HG02840 (cell line): ENCODE measurements at regions not wholly inside any gene's neighbourhood (a gene's known extent, or its start where the extent isn't known, plus 50 kb on each side); places are given as distances from the start of the nearest gene placed in this dataset.

Source experiments
- ATAC-seq: cut with Tn5 transposase; IDR thresholded peaks from one replicate; pipeline ENCODE4 v1.9.1; 2021; ENCODE audit warnings: mild to moderate bottlenecking, moderate library complexity, moderate number of reproducible peaks; ENCODE audit not compliant: unreplicated experiment, low FRiP score

DNA sequence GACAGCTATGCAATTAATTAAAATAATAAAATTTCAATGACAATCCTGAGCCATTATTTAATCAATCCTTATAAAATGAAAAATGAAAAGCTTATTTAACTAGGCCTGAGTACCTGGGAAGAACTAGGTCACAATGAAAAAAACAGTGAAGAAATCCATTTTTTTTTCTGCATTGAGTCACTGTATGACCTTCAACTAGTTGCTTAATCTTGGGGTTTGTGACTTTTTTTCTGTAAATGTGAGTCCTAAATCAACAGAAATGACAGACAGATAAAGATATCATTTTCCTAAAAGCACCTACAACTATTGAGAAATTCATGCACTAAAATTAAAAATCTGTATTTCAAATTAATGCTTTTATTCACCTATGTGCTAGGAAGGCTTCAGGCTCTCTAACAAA is 96.8 kb downstream of the TMEM26 start:
- no peak for ATAC-seq

DNA sequence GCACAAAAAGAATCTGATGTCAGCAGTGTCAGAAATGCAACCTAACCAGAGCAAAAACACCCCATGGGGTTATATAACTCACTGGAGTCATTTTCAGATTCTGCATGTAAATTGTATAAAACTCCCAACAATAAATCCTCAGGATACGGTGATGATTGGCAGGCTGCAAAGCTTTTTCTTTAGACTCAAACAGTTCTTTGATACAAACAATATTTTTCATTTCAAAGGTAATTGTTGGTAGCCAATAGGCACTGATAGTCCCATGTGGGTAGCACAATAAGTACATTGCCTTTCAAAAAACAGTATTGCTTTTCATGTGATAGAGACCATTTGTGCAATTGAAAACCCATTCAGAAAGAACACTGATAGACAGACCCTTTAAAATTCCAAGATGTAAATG is 98.0 kb downstream of the TMEM26 start:
- no peak for ATAC-seq

DNA sequence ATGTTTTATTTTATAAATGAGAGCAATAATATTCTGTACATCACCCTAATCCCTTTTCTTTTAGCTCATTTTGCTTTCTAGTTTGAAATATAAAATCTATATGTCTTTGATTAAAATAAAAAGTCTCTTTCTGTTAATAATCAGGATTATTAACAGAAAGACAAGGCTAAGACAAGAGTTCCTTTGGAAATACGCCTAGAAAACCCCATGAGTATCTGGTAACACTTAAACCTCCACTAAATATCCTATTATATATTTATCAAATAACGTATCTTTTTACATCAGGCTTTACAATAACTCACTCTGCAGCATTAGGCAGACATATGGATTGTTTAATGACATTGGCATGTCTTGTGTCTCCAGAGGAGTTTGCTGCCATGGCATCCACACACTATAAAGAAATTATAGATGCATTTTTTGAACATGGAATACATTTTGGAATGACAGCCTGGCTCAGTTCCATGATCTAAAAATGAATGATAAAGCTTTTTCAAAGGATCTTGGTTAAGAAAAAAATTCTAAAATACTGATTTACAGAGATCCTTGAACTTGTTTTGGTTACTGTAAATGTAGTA is 98.7 kb downstream of the TMEM26 start:
- ATAC-seq: no peak

DNA sequence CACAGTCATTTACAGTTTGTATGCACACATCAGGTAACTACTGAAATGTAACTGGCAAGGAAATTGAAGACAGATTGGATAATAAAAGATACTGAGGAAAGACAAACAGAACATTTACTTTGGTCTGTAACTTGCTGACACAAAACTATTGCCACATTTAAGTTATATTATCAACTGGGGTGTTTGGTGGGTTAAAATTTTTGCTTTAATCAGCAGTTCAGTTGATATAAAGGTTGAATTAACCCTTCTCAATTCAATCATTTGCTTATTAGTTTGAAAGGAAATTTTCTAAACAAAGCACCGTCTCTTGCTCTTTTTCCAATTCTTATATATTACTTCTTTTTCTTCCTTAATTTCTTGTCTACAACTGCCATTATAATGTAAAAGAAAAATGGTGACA is 102.4 kb downstream of the TMEM26 start:
- no peak for ATAC-seq

DNA sequence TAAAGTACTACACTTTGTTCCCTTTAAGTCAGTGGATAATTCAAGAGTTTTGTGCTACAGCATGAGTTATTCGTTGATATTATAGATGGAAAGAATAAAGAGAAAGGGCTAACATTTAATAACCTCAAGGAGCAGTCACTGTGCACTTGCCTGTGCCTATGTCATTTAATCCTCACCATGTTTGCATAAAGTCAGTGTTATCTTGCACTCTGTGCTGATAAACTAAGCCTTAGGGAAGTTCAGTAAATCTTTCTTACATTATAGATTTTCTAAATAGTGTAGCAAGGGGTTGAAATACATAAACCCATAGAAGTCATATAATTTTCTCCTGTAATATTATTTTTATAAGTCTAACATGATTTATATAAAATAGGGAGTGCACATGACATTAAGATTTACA is 103.1 kb downstream of the TMEM26 start:
- ATAC-seq: no peak

DNA sequence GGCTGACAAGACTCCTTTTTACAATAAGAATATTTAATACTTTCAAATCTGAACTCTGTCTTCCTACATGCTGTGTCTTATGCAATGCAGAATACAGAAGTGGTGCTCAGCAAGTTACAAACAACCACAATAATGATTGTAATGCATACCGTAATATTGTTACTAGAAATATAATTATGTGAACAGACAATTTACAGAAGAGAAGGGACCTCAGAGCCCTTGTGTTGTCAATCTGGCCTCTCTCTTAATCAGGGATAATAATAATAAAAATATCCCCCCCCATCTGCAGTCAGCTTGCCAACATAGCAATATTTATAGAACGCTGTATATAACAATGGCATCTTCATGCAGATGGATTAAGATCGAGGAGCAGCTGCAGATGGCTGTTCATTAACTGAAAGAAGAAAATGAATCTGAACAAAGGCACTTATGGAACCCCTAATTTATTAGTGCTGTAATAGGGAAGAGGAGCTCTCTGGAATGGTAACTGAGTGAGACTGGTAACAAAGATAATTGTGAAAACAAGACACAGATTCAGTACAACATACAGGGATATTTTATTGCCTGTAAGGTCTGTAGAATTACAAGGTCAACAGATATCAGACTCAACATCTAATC is 106.3 kb downstream of the TMEM26 start:
- ATAC-seq: no peak

DNA sequence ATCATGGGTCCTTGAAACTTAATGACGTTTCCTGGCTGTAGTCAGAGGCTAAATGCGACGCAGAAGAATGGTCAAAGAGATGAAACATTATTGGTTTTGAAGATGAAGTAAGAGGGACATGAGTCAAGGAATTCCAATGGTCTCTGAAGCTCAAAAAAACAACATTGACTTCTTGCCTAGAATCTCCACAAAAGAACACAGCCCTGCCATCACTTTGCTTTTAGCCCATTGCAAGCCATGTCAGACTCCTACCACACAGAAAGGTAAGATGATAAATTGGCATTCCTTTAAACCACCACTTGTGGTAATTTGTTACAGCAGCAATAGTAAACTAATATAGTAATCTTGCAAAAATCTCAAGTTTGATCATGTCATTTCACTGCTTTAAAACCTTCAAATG is 109.4 kb downstream of the TMEM26 start:
- ATAC-seq: no peak

DNA sequence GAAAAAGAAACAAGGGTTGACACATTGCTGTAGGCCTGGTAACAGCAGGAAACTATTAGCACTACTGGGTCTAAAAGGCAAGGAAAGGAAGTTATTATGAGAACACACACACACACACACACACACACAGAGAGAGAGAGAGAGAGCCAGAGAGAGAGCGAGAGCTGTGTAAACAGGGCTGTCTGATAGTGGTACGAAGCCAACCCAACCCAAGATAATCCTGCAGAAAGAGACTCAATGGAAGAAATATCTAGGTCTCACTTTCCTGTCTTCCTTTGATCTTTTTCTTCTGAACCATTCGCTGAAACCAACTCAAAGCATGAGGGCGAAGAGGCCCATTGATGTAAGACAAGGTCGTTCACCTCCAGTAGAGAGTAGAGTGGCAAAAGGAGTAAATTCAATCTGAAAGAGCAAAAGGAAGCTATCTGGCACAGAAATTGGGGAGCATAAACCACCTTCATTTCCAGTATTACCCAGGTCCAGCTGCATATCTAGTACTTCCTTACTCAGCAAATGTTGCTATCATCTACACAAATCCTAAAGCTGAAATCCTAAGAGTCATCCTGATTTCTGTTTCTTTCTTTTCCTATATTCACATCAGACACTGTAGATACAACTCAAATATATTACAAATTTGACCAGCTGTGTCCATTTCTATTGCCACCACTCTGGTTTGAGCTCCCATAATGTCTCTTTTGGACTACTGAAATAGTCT is 110.2 kb downstream of the TMEM26 start:
- ATAC-seq: no peak

DNA sequence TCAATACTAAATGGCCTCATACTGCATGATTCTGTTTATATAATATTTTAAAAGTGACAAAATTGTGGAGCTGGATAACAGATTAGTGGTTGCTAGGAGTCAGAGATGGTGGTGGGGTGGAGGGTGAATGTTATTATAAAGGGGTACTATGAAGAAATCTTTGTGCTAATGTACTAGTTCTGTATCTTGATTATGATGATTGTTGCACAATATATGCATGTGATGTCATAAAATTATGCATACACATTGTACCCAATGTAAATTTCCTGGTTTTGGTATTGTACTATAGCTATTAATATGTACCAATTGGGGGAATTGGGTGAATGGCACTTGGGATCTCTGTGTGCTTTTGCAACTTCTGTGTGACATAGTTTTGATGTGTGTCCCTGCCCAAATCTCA is 112.2 kb downstream of the TMEM26 start:
- no peak for ATAC-seq

DNA sequence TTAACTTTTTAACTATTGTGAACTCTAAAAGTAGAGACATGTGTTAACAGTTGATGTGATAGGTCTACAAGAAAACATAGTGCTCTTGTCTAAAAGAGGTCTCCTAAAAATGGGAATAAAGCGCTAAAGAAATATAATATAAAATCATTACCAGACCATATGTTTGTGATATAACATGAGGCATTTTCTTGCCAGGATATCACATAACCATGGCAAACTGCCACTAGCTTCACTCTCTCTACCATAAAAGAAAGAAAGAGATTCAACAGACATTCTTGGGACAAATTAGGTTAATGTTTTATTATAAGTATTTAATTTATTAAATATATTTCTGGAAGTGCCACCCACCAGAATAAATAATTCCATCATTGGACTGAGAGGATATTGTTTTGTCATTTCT is 115.0 kb downstream of the TMEM26 start:
- ATAC-seq: no peak

DNA sequence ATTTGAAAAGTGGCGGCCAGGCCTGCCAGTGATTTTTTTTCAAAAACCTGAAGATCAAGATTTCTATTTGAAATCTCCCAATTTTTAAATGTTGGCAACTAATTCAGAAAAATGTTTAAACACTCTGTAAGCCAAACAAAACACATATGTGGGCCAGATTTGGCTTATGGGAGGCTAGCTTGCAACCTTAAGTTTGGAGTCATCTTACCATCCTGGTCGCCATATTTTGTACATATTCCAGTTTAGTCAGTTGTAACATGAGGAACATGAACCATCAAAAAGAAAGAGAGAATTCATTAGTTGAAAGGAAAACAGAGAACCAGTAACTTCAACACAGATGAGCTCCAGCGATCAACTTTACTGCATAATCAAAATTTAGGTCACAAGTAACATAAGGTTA is 115.4 kb downstream of the TMEM26 start:
- no peak for ATAC-seq

DNA sequence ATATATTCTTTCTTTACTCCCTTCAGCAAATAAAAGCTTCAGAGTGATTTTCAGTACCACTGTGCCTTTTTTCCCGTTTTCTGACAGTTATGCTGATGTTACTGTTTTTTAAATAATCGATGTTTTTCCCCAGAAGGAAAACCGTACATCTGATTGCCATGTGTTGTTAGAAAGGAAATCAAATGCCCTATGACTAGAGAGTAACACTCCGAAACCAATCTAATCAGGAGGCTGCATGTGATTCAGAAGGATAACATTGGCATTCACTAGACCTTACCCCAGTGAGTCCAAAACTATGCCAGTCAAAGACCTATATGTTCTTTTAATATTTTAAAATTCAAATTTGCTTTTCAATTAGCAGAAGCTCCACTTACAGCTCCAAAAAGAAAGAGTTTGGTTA is 116.3 kb downstream of the TMEM26 start:
- no peak for ATAC-seq

DNA sequence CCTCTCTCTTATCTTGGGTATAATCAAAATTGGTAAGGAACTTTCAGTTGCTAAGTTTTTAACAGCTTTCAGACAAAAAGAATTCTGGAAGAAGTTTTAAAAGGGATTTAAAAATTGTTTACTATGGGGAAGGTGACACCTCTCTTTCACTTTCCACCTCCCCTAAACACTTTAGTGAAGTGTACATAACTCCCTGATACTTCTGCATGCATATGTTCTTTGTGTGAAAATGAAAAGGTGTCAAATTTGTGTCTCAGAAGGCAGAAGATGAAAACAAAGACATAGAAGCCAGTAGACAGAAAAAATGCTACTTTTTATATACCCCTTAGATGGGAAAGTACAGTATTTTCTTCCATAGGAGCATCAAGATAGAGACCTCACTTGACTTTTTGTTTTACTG is 117.8 kb downstream of the TMEM26 start:
- ATAC-seq: no peak

DNA sequence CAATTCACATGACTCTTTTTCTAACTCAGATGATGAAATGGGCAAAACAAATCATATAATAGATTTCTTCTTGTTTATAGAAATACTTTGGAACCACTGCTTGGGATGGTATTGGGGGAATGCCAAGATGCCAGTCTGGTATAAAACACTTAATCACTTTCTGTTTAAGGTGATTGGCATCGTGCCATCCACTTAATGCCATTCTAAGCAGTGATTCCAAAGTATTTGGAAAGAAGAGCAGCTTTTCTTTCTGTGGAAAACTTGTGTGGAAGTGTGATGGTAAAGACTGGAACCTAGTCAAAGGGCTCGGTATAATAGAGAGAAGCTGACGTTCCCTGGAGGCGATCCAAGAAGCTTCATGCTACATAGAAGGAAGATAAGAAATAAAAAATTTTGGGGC is 120.6 kb downstream of the TMEM26 start:
- ATAC-seq: no peak

DNA sequence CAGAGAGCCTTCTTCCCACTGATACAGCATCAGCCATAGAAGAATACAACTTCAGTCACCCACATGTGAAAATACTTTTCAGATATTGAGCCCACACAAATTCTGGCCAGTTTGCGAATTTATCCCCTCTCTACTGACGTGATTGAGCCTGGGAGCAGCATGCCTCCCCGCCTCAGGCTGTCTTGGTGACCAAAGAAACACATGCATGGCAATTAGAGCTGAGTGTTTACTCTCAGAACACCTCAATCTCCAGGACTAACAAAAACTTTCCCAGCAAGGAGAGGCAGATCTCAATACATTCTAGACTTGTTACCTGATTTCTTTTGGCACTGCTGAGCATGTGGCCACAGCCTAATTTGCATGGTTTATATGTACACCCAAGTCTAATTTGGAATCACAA is 122.5 kb downstream of the TMEM26 start:
- no peak for ATAC-seq

DNA sequence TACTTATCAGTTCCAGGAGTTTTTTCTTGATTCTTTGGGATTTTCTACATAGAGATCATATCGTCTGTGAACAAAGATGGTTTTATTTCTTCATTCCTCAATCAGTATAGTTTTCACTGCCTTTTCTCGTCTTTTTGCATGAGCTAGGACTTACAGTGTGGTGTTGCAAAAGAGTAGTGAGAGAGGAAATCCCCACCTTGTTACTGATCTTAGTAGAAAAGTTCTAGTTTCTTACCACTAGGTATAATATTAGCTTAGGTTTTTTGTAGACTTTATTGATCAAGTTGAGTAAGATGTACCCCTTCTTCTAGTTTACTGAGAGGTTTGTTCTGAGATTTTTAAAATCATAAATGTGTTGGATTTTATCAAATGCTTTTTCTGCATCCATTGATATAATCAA is 123.3 kb downstream of the TMEM26 start:
- ATAC-seq: peak; percentile 84

DNA sequence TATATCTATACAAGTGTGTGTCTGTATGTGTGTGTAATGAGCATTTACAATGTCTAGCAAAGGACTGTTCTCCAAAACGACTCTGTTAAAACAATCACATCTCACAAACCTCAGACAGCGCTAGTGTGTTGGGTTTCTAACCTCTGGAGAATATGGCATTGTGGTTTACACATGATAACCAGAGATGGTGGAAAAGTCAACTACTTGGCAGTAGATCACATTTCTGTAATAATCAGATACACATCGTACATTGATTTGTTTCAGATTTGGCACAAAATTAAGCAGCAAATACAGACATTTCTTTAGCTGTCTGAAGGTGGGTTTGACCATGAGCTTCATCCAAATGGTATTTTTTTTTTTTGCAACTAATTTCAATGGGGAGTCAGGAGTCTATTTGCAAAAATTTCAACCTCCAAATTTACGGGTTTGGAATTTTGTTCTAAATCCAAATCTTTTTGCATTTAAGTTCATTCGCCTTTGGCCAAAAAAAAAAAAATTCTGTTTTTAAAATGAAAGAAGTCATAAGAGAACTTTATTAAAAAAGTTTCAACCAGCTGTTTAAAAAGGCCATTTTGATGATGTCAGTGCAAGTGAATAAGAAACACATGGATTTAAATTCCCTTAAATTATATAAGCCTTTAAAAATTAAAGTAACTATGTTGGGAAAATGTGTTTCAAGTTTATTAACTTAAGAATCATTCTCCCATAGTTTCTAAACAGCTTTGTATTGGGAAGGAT is 127.8 kb downstream of the TMEM26 start:
- ATAC-seq: no peak

DNA sequence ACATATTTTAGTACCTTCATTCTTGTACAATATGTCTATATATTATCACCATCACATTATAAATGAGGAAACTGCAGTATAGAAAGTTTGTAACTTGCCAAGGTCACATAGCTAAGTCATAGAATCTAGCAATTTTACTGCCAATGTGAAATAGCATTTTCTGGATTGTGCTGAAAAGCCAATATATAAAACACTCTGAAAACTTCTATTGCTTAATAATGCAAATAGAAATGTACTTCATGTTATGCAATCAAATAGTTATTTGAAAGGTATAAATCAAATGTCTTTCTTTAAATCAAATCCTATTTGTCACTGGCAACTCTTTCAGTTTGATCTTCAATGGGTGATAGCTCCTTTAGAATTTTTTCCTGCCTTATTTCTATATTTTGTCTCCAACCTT is 129.5 kb downstream of the TMEM26 start:
- no peak for ATAC-seq

DNA sequence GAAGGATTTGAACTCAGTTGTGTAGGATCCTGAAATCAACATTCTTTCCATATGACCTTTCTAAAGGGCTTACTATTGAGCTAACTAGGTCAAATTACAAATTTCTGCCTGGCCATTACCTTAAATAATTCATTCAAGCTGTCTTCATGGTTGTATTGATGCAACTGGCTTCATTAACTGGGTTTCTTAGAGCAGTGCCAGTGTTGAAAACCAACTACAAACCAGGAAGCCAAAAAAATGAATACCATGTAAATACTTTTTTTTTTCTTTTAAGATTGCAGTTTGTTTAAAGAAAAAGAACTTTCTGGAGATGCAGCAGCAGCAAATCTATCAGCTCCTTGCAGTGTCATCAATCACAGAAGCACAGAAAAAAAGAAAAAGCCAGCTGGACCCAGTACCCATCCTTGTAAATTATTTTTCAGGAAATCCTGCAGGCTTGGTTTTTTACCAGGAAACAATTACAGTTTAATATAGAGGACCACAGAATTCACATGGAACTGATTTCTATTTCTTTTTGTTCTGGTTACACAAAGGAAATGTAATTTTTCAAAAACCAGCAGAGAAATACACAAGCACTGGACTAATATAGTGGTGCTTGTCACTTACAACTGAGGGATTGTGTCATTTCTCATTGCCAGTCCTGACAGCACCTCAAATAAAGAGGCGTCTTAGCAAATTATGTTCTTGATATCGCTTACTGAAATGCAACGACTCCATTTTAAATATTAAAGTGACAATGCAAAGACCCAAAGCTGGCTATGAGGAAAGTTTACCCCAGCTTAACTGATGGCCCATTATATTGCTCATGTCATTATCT is 131.9 kb downstream of the TMEM26 start:
- no peak for ATAC-seq

DNA sequence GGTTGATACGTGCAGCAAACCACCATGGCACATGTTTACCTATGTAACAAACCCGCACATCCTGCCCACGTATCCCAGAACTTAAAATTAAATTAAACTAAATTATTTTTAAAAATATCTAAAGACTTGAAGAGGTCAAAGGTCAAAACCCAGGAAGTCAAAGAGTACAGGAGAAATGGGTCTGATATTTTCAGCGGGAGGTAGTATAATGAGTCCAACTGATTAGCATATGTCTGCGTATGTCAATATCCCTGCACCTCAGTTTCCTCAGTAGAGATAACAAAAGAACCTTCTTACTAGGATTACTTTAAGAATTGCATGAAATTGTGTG is 133.0 kb downstream of the TMEM26 start:
- no peak for ATAC-seq
